HEK293 (cell line): ENCODE measurements at regions not wholly inside any gene's neighbourhood (a gene's known extent, or its start where the extent isn't known, plus 50 kb on each side); places are given as distances from the start of the nearest gene placed in this dataset.

Source experiments
- CTCF ChIA-PET: fragments of 350-600 bp; formaldehyde crosslinking; extraction: SDS; loops from one replicate; lab custom pipeline; 2021; ENCODE audit warnings: antibody characterized with exemption; lab: Yijun Ruan, JAX
- POLR2A ChIA-PET: fragments of 300-600 bp; formaldehyde crosslinking; extraction: SDS; loops from one replicate; lab custom pipeline; 2020; ENCODE audit warnings: antibody characterized with exemption, inconsistent platforms; lab: Yijun Ruan, JAX
- H3K27ac ChIP-seq: fragments of 200-500 bp; sonication (Bioruptor generic); 2 replicates; pipeline ENCODE4 v1.5.1; 2014; ENCODE audit warnings: low read depth, low read length, control low read depth, inconsistent platforms; ENCODE audit errors: extremely low read depth
- H3K36me3 ChIP-seq, 2 experiments: fragments of 200-500 bp in 1 of 2; sonication (Bioruptor generic) in 1 of 2; 1 replicate in 1 of 2; 2 replicates in 1 of 2; pipeline ENCODE4 v1.5.1; 2014 to 2017; ENCODE audit warnings: inconsistent platforms in 2 of 2, low read length in 2 of 2; ENCODE audit not compliant: control insufficient read depth in 2 of 2, insufficient read depth in 1 of 2
- H3K4me1 ChIP-seq: fragments of 200-500 bp; sonication (Bioruptor generic); 2 replicates; pipeline ENCODE4 v1.5.1; 2014; ENCODE audit warnings: mild to moderate bottlenecking, low read length, inconsistent platforms; ENCODE audit not compliant: control insufficient read depth, insufficient read depth
- H3K4me3 ChIP-seq: 2 replicates; pipeline ENCODE4 v1.5.1; 2011; ENCODE audit warnings: low read depth, mild to moderate bottlenecking, control low read depth, low read length, moderate library complexity
- H3K9me3 ChIP-seq: fragments of 200-500 bp; sonication (Bioruptor generic); 2 replicates; pipeline ENCODE4 v1.5.1; 2014; ENCODE audit warnings: low read depth, low read length, inconsistent platforms; ENCODE audit not compliant: control insufficient read depth, insufficient read depth
- ELK4 ChIP-seq: IDR thresholded peaks from 2 replicates; pipeline ENCODE4 v1.6.1; 2011; ENCODE audit warnings: mild to moderate bottlenecking, low read depth, low read length, borderline replicate concordance
- PRDM2 ChIP-seq: fragments of 450-650 bp; formaldehyde crosslinking; IDR thresholded peaks from 2 replicates; pipeline ENCODE4 v1.5.1; 2016; ENCODE audit warnings: missing biosample characterization, missing genetic modification characterization, borderline replicate concordance
- RBAK ChIP-seq: fragments of 450-650 bp; formaldehyde crosslinking; IDR thresholded peaks from 2 replicates; pipeline ENCODE4 v1.5.1; 2016; ENCODE audit warnings: missing biosample characterization, missing genetic modification characterization
- SP3 ChIP-seq: fragments of 450-650 bp; formaldehyde crosslinking; IDR thresholded peaks from 2 replicates; pipeline ENCODE4 v1.5.1; 2016; ENCODE audit warnings: missing biosample characterization, missing genetic modification characterization
- TCF7L2 ChIP-seq: IDR thresholded peaks from 2 replicates; pipeline ENCODE4 v1.6.1; 2011; ENCODE audit warnings: low read depth, mild to moderate bottlenecking, inconsistent platforms, low read length, moderate library complexity, borderline replicate concordance
- ZBTB1 ChIP-seq: fragments of 450-650 bp; formaldehyde crosslinking; IDR thresholded peaks from 2 replicates; pipeline ENCODE4 v1.5.1; 2016; ENCODE audit warnings: missing biosample characterization, missing genetic modification characterization
- ZBTB26 ChIP-seq: fragments of 450-650 bp; formaldehyde crosslinking; optimal IDR thresholded peaks from 2 replicates; pipeline ENCODE3; 2016; ENCODE audit warnings: missing biosample characterization, mild to moderate bottlenecking, missing genetic modification characterization
- ZBTB49 ChIP-seq: fragments of 450-650 bp; formaldehyde crosslinking; IDR thresholded peaks from 2 replicates; pipeline ENCODE4 v1.5.1; 2016; ENCODE audit warnings: missing biosample characterization, missing genetic modification characterization, low read depth
- ZBTB8A ChIP-seq: fragments of 450-650 bp; formaldehyde crosslinking; IDR thresholded peaks from 2 replicates; pipeline ENCODE4 v1.5.1; 2016; ENCODE audit warnings: missing biosample characterization, missing genetic modification characterization
- ZNF121 ChIP-seq: fragments of 450-650 bp; formaldehyde crosslinking; IDR thresholded peaks from 2 replicates; pipeline ENCODE4 v1.5.1; 2016; ENCODE audit warnings: missing biosample characterization, missing genetic modification characterization
- ZNF132 ChIP-seq: fragments of 450-650 bp; formaldehyde crosslinking; IDR thresholded peaks from 2 replicates; pipeline ENCODE4 v1.5.1; 2017; ENCODE audit warnings: missing biosample characterization, missing genetic modification characterization, borderline replicate concordance
- ZNF138 ChIP-seq: fragments of 450-650 bp; formaldehyde crosslinking; IDR thresholded peaks from 2 replicates; pipeline ENCODE4 v1.5.1; 2016; ENCODE audit warnings: missing biosample characterization, missing genetic modification characterization, borderline replicate concordance
- ZNF157 ChIP-seq: fragments of 450-650 bp; formaldehyde crosslinking; IDR thresholded peaks from 2 replicates; pipeline ENCODE4 v1.5.1; 2016; ENCODE audit warnings: missing biosample characterization, missing genetic modification characterization
- ZNF214 ChIP-seq: fragments of 450-650 bp; formaldehyde crosslinking; IDR thresholded peaks from 2 replicates; pipeline ENCODE4 v1.5.1; 2017; ENCODE audit warnings: missing biosample characterization, mild to moderate bottlenecking, missing genetic modification characterization, borderline replicate concordance
- ZNF366 ChIP-seq: fragments of 450-650 bp; formaldehyde crosslinking; conservative IDR thresholded peaks from 2 replicates; pipeline ENCODE4 v1.5.1; 2016; ENCODE audit warnings: missing biosample characterization, missing genetic modification characterization
- ZNF426 ChIP-seq: fragments of 450-650 bp; formaldehyde crosslinking; IDR thresholded peaks from 2 replicates; pipeline ENCODE4 v1.5.1; 2017; ENCODE audit warnings: missing biosample characterization, missing genetic modification characterization, mild to moderate bottlenecking, inconsistent platforms, moderate library complexity
- ZNF473 ChIP-seq: fragments of 450-650 bp; formaldehyde crosslinking; IDR thresholded peaks from 2 replicates; pipeline ENCODE4 v1.5.1; 2017; ENCODE audit warnings: missing biosample characterization, missing genetic modification characterization
- ZNF518A ChIP-seq: fragments of 450-650 bp; formaldehyde crosslinking; conservative IDR thresholded peaks from 2 replicates; pipeline ENCODE4 v1.5.1; 2016; ENCODE audit warnings: low read depth, missing biosample characterization, missing genetic modification characterization
- ZNF555 ChIP-seq: fragments of 450-650 bp; formaldehyde crosslinking; conservative IDR thresholded peaks from 2 replicates; pipeline ENCODE4 v1.5.1; 2017; ENCODE audit warnings: missing biosample characterization, mild to moderate bottlenecking, missing genetic modification characterization, inconsistent platforms
- ZNF580 ChIP-seq: fragments of 450-650 bp; formaldehyde crosslinking; IDR thresholded peaks from 2 replicates; pipeline ENCODE4 v1.5.1; 2016; ENCODE audit warnings: missing biosample characterization, missing genetic modification characterization
- ZNF707 ChIP-seq: fragments of 450-650 bp; formaldehyde crosslinking; IDR thresholded peaks from 2 replicates; pipeline ENCODE4 v1.5.1; 2016; ENCODE audit warnings: missing biosample characterization, missing genetic modification characterization

- TF ChIP-seq ZNF132 (tag by site-specific recombination) (no peak), ZNF580 (tag by site-specific recombination) (no peak), ZBTB8A (no peak), ZNF426 (tag by site-specific recombination) (no peak), ZBTB26 (no peak), ZNF707 (no peak)
These were observed 111.1 kb downstream of the TPRA1 start (continued) for GRCh38 chr3:127479449-127479848.

- POLR2A ChIA-PET, result no interaction called here
- CTCF ChIA-PET, result interaction anchor here (0.6 kb wide), 1 partner anchor 24 kb away, joined by 3 read pairs; no protein-coding TSS in a partner anchor
- H3K4me1 ChIP-seq, result no peaks in the 10 kb centered on the region
- TF ChIP-seq RBAK (no peak), ELK4 (no peak), ZNF214 (tag by site-specific recombination) (no peak), ZNF473 (tag by site-specific recombination) (no peak), ZBTB1 (no peak), ZNF121 (tag by site-specific recombination) (no peak), ZNF157 (tag by site-specific recombination) (no peak), ZNF518A (no peak), ZNF138 (no peak), ZNF555 (tag by site-specific recombination) (no peak), ZNF366 (no peak), PRDM2 (tag by site-specific recombination) (no peak), ZBTB49 (tag by site-specific recombination) (no peak), TCF7L2 (no peak), ZNF426 (tag by site-specific recombination) (no peak), SP3 (tag by site-specific recombination) (no peak)
These were observed 111.6 kb downstream of the TPRA1 start for GRCh38 chr3:127478922-127479321.

More at GRCh38 chr3:127478922-127479321, 111.6 kb downstream of the TPRA1 start:
- Histone ChIP-seq H3K9me3 (no peaks in the 10 kb centered on the region), H3K36me3 (no peaks in the 10 kb centered on the region), H3K27ac (no peak overlapping the region), H3K4me3 (no peak overlapping the region)
